NCI-H524 treated with DMSO at 0.1 percent for 48 hours (cell line): ENCODE measurements at regions not wholly inside any gene's neighbourhood (a gene's known extent, or its start where the extent isn't known, plus 50 kb on each side); places are given as distances from the start of the nearest gene placed in this dataset.
"Not testable (repeated sequence)": the region's sequence is repeated elsewhere in the genome, so short reads cannot be mapped to it uniquely, and the experiment has no call there.

Source experiments
- DNase-seq: peaks from one replicate; lab custom pipeline; 2025; lab: John Stamatoyannopoulos, UW

GRCh38 chr1:185681034-185681633, 53.1 kb upstream of the HMCN1 start:
- DNase-seq = peak; percentile 24

- no peak for DNase-seq
Observed at GRCh38 chr1:185680453-185680852, 53.7 kb upstream of the HMCN1 start.

GRCh38 chr1:185679220-185679619, 55.0 kb upstream of the HMCN1 start:
- DNase-seq = no peak

- DNase-seq = no peak
Observed at GRCh38 chr1:185676969-185677368, 57.2 kb upstream of the HMCN1 start.

GRCh38 chr1:185674201-185674600, 60.0 kb upstream of the HMCN1 start:
- DNase-seq = no peak

GRCh38 chr1:185672719-185673360, 61.4 kb upstream of the HMCN1 start:
- no peak for DNase-seq

- DNase-seq = no peak
Observed at GRCh38 chr1:185670187-185670627, 64.0 kb upstream of the HMCN1 start.

- DNase-seq = no peak
Observed at GRCh38 chr1:185668013-185668412, 66.2 kb upstream of the HMCN1 start.

- DNase-seq = no peak
Observed at GRCh38 chr1:185666582-185666981, 67.6 kb upstream of the HMCN1 start.

- no peak for DNase-seq
Observed at GRCh38 chr1:185663771-185664296, 70.4 kb upstream of the HMCN1 start.

- no peak for DNase-seq
Observed at GRCh38 chr1:185663332-185663731, 70.9 kb upstream of the HMCN1 start.

GRCh38 chr1:185661971-185662370, 72.2 kb upstream of the HMCN1 start:
- DNase-seq = no peak

GRCh38 chr1:185656663-185657062, 77.5 kb upstream of the HMCN1 start:
- DNase-seq = no peak

- no peak for DNase-seq
Observed at GRCh38 chr1:185654952-185655314, 79.3 kb upstream of the HMCN1 start.

- DNase-seq = no peak
Observed at GRCh38 chr1:185654199-185654951, 79.8 kb upstream of the HMCN1 start.

- DNase-seq = no peak
Observed at GRCh38 chr1:185653615-185654014, 80.6 kb upstream of the HMCN1 start.

GRCh38 chr1:185652348-185652747, 81.8 kb upstream of the HMCN1 start:
- no peak for DNase-seq

GRCh38 chr1:185650602-185651230, 83.5 kb upstream of the HMCN1 start:
- no peak for DNase-seq

GRCh38 chr1:185648858-185649589, 85.2 kb upstream of the HMCN1 start:
- no peak for DNase-seq

GRCh38 chr1:185647597-185648267, 86.5 kb upstream of the HMCN1 start:
- DNase-seq = not testable (repeated sequence)

- no peak for DNase-seq
Observed at GRCh38 chr1:185646202-185646683, 87.9 kb upstream of the HMCN1 start.
